Glutamatergic neuron (in vitro differentiated cells): ENCODE measurements at regions not wholly inside any gene's neighbourhood (a gene's known extent, or its start where the extent isn't known, plus 50 kb on each side); places are given as distances from the start of the nearest gene placed in this dataset.
"Not testable (repeated sequence)": the region's sequence is repeated elsewhere in the genome, so short reads cannot be mapped to it uniquely, and the experiment has no call there.

Source experiments
- DNase-seq: peaks from one replicate; pipeline ENCODE4 v3.0.0; 2022
- H3K27ac Mint-ChIP-seq: one replicate; pipeline ENCODE4 v1.8.0; 2020; ENCODE audit warnings: mild to moderate bottlenecking, mixed read lengths, inconsistent platforms; ENCODE audit not compliant: unreplicated experiment
- H3K27me3 Mint-ChIP-seq: one replicate; pipeline ENCODE4 v1.8.0; 2020; ENCODE audit warnings: mild to moderate bottlenecking, moderate library complexity, mixed read lengths, inconsistent platforms; ENCODE audit not compliant: unreplicated experiment
- H3K36me3 Mint-ChIP-seq: one replicate; pipeline ENCODE4 v1.8.0; 2020; ENCODE audit warnings: mild to moderate bottlenecking, mixed read lengths, inconsistent platforms; ENCODE audit not compliant: unreplicated experiment
- H3K4me1 Mint-ChIP-seq: one replicate; pipeline ENCODE4 v1.8.0; 2020; ENCODE audit warnings: mild to moderate bottlenecking, low read depth, mixed read lengths, inconsistent platforms; ENCODE audit not compliant: unreplicated experiment
- H3K4me3 Mint-ChIP-seq: one replicate; pipeline ENCODE4 v1.8.0; 2020; ENCODE audit warnings: mild to moderate bottlenecking, mixed read lengths, inconsistent platforms; ENCODE audit not compliant: unreplicated experiment
- H3K9me3 Mint-ChIP-seq: one replicate; pipeline ENCODE4 v1.8.0; 2020; ENCODE audit warnings: mild to moderate bottlenecking, moderate library complexity, mixed read lengths, inconsistent platforms; ENCODE audit not compliant: unreplicated experiment
- CTCF ChIP-seq: fragments of 200-600 bp; sonication (generic); IDR thresholded peaks from one replicate; pipeline ENCODE4 v1.5.0; 2021; ENCODE audit not compliant: partially characterized antibody, unreplicated experiment

GRCh38 chr7:113030489-113030888 lies 56.1 kb downstream of the GPR85 start:
- Mint-ChIP-seq H3K36me3 (no peaks in the 10 kb centered on the region), H3K27me3 (no peaks in the 10 kb centered on the region), H3K4me3 (no peak overlapping the region), H3K9me3 (no peaks in the 10 kb centered on the region), H3K4me1 (no peaks in the 10 kb centered on the region), H3K27ac (no peak overlapping the region)
- no peak for TF ChIP-seq CTCF
- no peak for DNase-seq

GRCh38 chr7:113026941-113027340 lies 59.7 kb downstream of the GPR85 start:
- Mint-ChIP-seq H3K4me3 (no peak overlapping the region), H3K4me1 (no peaks in the 10 kb centered on the region), H3K27ac (no peak overlapping the region), H3K27me3 (no peaks in the 10 kb centered on the region), H3K36me3 (no peaks in the 10 kb centered on the region), H3K9me3 (peaks cover 2% of the 10 kb centered on the region)
- no peak for TF ChIP-seq CTCF
- DNase-seq = no peak

GRCh38 chr7:113017144-113017857 lies 69.3 kb downstream of the GPR85 start:
- not testable (repeated sequence) for H3K4me1 Mint-ChIP-seq, H3K4me3 Mint-ChIP-seq, DNase-seq, H3K9me3 Mint-ChIP-seq, H3K27ac Mint-ChIP-seq, H3K27me3 Mint-ChIP-seq
- peaks cover 12% of the 10 kb centered on the region for H3K36me3 Mint-ChIP-seq

- H3K4me1 Mint-ChIP-seq = no peaks in the 10 kb centered on the region
- peak; percentile 52 for TF ChIP-seq CTCF
- H3K27me3 Mint-ChIP-seq = peaks cover 4% of the 10 kb centered on the region
- H3K27ac Mint-ChIP-seq = no peak overlapping the region
- H3K36me3 Mint-ChIP-seq = peaks cover 12% of the 10 kb centered on the region
- H3K4me3 Mint-ChIP-seq = no peak overlapping the region
- no peak for DNase-seq
- peaks cover 8% of the 10 kb centered on the region for H3K9me3 Mint-ChIP-seq
Observed at GRCh38 chr7:113015034-113015645, 71.5 kb downstream of the GPR85 start.

GRCh38 chr7:113013761-113014449 lies 72.7 kb downstream of the GPR85 start:
- H3K9me3 Mint-ChIP-seq = peaks cover 8% of the 10 kb centered on the region
- no peaks in the 10 kb centered on the region for H3K4me1 Mint-ChIP-seq
- H3K4me3 Mint-ChIP-seq = no peak overlapping the region
- no peak for TF ChIP-seq CTCF
- peaks cover 12% of the 10 kb centered on the region for H3K36me3 Mint-ChIP-seq
- DNase-seq = no peak
- peaks cover 4% of the 10 kb centered on the region for H3K27me3 Mint-ChIP-seq
- no peak overlapping the region for H3K27ac Mint-ChIP-seq

GRCh38 chr7:113012862-113013261 lies 73.8 kb downstream of the GPR85 start:
- not testable (repeated sequence) for H3K9me3 Mint-ChIP-seq, DNase-seq, H3K27ac Mint-ChIP-seq, H3K4me3 Mint-ChIP-seq, H3K27me3 Mint-ChIP-seq, H3K4me1 Mint-ChIP-seq
- peaks cover 12% of the 10 kb centered on the region for H3K36me3 Mint-ChIP-seq
